ENCODE measurements at regions not wholly inside any gene's neighbourhood (a gene's known extent, or its start where the extent isn't known, plus 50 kb on each side); places are given as distances from the start of the nearest gene placed in this dataset.

GRCh38 chr18:41655074-41655473, 300.0 kb upstream of the PIK3C3 start:
- H3K36me3 ChIP-seq: no peaks in the 10 kb centered on the region
- no peaks in the 10 kb centered on the region for H3K4me1 ChIP-seq (ENCODE audit: low read depth)
- DNase-seq (ENCODE audit: low read depth in 1 of 2, low spot score in 1 of 2): peak in 1 of 2 donors; percentile 51
- H3K9me3 ChIP-seq (ENCODE audit: low read depth): no peaks in the 10 kb centered on the region
- no peak overlapping the region for H3K27ac ChIP-seq
- H3K27me3 ChIP-seq: no peaks in the 10 kb centered on the region
- TF ChIP-seq CTCF (IDR thresholded peaks at IDR 0.05; ENCODE audit: low read depth, low read length): no peak
- no peak overlapping the region for H3K4me3 ChIP-seq

DNA sequence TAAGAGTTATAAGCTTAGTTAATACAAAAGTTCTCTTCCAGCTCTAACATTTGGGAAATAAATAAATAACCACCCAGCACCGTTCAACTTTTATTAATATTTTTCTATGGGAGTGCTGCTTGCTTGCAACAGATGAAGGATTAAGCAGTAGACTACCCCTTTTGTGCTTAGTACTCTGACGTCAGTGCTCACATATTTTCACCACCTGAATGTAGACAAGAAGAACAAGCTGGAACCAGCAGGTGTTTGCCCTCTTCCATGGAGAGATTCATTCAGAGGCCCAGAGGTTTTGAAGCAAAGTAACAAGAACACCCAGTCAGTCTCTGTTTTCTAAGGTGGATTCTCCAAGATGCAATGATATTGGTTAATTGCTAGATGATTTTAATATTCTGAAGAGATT, 307.1 kb upstream of the PIK3C3 start:
- DNase-seq (ENCODE audit: low read depth in 1 of 2, low spot score in 1 of 2): no peak
- Histone ChIP-seq H3K4me1 (ENCODE audit: low read depth) (no peaks in the 10 kb centered on the region), H3K27ac (no peak overlapping the region), H3K27me3 (no peaks in the 10 kb centered on the region), H3K36me3 (no peaks in the 10 kb centered on the region), H3K4me3 (no peak overlapping the region), H3K9me3 (ENCODE audit: low read depth) (no peaks in the 10 kb centered on the region)
- TF ChIP-seq CTCF (IDR thresholded peaks at IDR 0.05; ENCODE audit: low read depth, low read length): no peak

DNA sequence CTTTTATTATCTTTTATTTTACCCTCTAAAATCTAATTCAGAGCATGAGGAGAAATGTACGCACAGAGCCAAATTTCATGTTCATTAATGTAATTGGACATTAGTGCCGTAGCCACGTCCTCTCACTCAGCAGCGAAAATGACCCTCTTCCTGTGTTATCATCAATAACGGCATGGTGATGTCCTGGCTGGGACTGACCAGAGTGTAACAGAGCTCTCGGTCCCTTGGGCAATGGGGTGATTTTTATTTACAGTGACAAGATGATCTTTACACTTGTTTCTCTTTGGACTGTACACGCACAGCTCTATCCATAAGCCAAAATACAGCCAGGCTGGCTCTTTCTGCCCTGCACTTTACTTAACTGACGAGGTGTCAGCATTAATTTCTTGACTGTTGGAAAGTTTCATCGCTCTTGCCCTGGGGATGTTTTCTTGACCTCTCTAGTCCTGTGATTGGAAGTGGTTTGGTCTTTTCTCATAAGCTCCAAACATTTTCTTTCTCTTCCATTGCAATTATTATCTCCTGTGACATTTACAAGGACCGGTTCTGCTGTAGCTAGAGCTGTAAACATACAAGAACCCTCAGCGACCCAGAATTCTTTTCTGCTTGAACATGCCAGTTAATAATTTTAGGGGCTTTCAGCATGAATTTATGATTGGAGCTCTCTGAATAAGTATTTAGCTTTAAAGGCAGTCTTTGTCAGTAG, 308.0 kb upstream of the PIK3C3 start:
- peaks cover 4% of the 10 kb centered on the region for H3K4me1 ChIP-seq (ENCODE audit: low read depth)
- no peaks in the 10 kb centered on the region for H3K36me3 ChIP-seq
- no peaks in the 10 kb centered on the region for H3K9me3 ChIP-seq (ENCODE audit: low read depth)
- no peak overlapping the region for H3K4me3 ChIP-seq
- H3K27me3 ChIP-seq: no peaks in the 10 kb centered on the region
- no peak overlapping the region for H3K27ac ChIP-seq
- no peak for TF ChIP-seq CTCF (IDR thresholded peaks at IDR 0.05; ENCODE audit: low read depth, low read length)
- no peak for DNase-seq (ENCODE audit: low read depth in 1 of 2, low spot score in 1 of 2)

GRCh38 chr18:41645589-41646360, 309.3 kb upstream of the PIK3C3 start:
- no peak overlapping the region for H3K4me3 ChIP-seq
- H3K36me3 ChIP-seq: no peaks in the 10 kb centered on the region
- no peak for TF ChIP-seq CTCF (IDR thresholded peaks at IDR 0.05; ENCODE audit: low read depth, low read length)
- peaks cover 4% of the 10 kb centered on the region for H3K4me1 ChIP-seq (ENCODE audit: low read depth)
- no peaks in the 10 kb centered on the region for H3K27me3 ChIP-seq
- DNase-seq (ENCODE audit: low read depth in 1 of 2, low spot score in 1 of 2): no peak
- H3K9me3 ChIP-seq (ENCODE audit: low read depth): no peaks in the 10 kb centered on the region
- no peak overlapping the region for H3K27ac ChIP-seq

DNA sequence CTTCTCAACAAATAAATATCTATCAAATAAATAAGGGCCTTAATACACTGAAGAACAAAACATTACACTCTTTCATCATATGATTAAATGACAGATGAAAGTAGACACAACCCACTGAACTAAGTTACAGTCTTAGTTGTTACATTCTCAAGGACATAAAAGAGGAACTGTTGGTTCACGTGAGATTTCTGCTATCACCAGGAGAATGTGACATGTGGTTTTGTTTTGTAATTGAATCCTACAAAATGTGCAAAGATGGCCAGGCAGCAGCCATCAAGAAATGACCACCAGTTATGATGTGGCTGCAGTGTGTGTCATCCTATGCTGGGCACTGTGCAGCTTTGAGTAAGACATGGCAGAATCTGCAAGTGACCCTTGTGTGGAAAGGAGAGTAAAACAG, 310.6 kb upstream of the PIK3C3 start:
- no peak overlapping the region for H3K27ac ChIP-seq
- DNase-seq (ENCODE audit: low read depth in 1 of 2, low spot score in 1 of 2): no peak
- H3K36me3 ChIP-seq: no peaks in the 10 kb centered on the region
- H3K9me3 ChIP-seq (ENCODE audit: low read depth): no peaks in the 10 kb centered on the region
- TF ChIP-seq CTCF (IDR thresholded peaks at IDR 0.05; ENCODE audit: low read depth, low read length): no peak
- H3K4me1 ChIP-seq (ENCODE audit: low read depth): peaks cover 4% of the 10 kb centered on the region
- no peaks in the 10 kb centered on the region for H3K27me3 ChIP-seq
- no peak overlapping the region for H3K4me3 ChIP-seq

Measured in cardiac muscle cell (in vitro differentiated cells and primary cell).